A673 (cell line): ENCODE measurements at regions not wholly inside any gene's neighbourhood (a gene's known extent, or its start where the extent isn't known, plus 50 kb on each side); places are given as distances from the start of the nearest gene placed in this dataset.
"Not testable (repeated sequence)": the region's sequence is repeated elsewhere in the genome, so short reads cannot be mapped to it uniquely, and the experiment has no call there.

Source experiments
- BruUV-seq: library from RNA; stranded (reverse); fragments of 400-500 nt; replicated peaks from 2 replicates; lab custom pipeline; 2021; lab: Mats Ljungman, UMichigan
- CTCF ChIA-PET: fragments of 300-600 bp; sonication (Branson Sonifier 250); formaldehyde crosslinking; loops from one replicate; lab custom pipeline; 2022; ENCODE audit warnings: antibody characterized with exemption; lab: Charles Lee
- POLR2A ChIA-PET: fragments of 300-600 bp; sonication (Branson Sonifier 250); formaldehyde crosslinking; loops from one replicate; lab custom pipeline; 2022; ENCODE audit warnings: antibody characterized with exemption; ENCODE audit not compliant: low non-redundant PET; lab: Charles Lee
- DNase-seq: peaks from one replicate; pipeline ENCODE4 v3.0.0-alpha.2; 2015; ENCODE audit warnings: low spot score
- H3K27ac ChIP-seq: fragments of 200-600 bp; sonication (generic); 2 replicates; pipeline ENCODE4 v1.5.1; 2016; ENCODE audit warnings: mixed run types, low read depth, mild to moderate bottlenecking, mixed read lengths, antibody characterized with exemption, low read length; ENCODE audit not compliant: poor library complexity, severe bottlenecking
- H3K27me3 ChIP-seq: fragments of 200-600 bp; sonication (generic); replicated peaks from 2 replicates; pipeline ENCODE4 v1.6.1; 2017; ENCODE audit warnings: mixed run types, low read depth, mild to moderate bottlenecking, mixed read lengths, antibody characterized with exemption, low read length; ENCODE audit not compliant: insufficient read depth, poor library complexity
- H3K36me3 ChIP-seq: fragments of 200-600 bp; sonication (generic); 2 replicates; pipeline ENCODE4 v1.6.1; 2016; ENCODE audit warnings: mixed run types, mild to moderate bottlenecking, mixed read lengths, antibody characterized with exemption, low read length; ENCODE audit not compliant: insufficient read depth, poor library complexity, severe bottlenecking
- H3K4me1 ChIP-seq: fragments of 200-600 bp; sonication (generic); 2 replicates; pipeline ENCODE4 v1.6.1; 2017; ENCODE audit warnings: mixed run types, mild to moderate bottlenecking, mixed read lengths, antibody characterized with exemption, low read length; ENCODE audit not compliant: insufficient read depth, poor library complexity, severe bottlenecking
- H3K4me3 ChIP-seq: fragments of 200-600 bp; sonication (generic); 2 replicates; pipeline ENCODE4 v1.5.1; 2016; ENCODE audit warnings: low read depth, mixed run types, mild to moderate bottlenecking, mixed read lengths, low read length; ENCODE audit not compliant: poor library complexity, severe bottlenecking
- H3K9me3 ChIP-seq: fragments of 200-600 bp; sonication (generic); 2 replicates; pipeline ENCODE4 v1.6.1; 2016; ENCODE audit warnings: mixed run types, low read depth, mild to moderate bottlenecking, mixed read lengths, antibody characterized with exemption, low read length; ENCODE audit not compliant: poor library complexity, severe bottlenecking
- CTCF ChIP-seq: fragments of 300-800, 200-600 bp; sonication (generic); conservative IDR thresholded peaks from 2 replicates; pipeline ENCODE4 v1.5.1; 2017; ENCODE audit warnings: low read depth, mild to moderate bottlenecking, antibody characterized with exemption, low read length, moderate library complexity, mixed read lengths
- EZH2 ChIP-seq: fragments of 200-600 bp; sonication (generic); IDR thresholded peaks from 2 replicates; pipeline ENCODE4 v1.6.1; 2017; ENCODE audit warnings: borderline replicate concordance, low read depth, mild to moderate bottlenecking, mixed read lengths, antibody characterized with exemption, low read length; ENCODE audit not compliant: poor library complexity, severe bottlenecking
- intact Hi-C: fragments of 100-400 bp; cut with micrococcal nuclease; formaldehyde crosslinking; loops from one replicate; pipeline ENCODE4 v1.10.0; 2022; ENCODE audit not compliant: unreplicated experiment

- ChIA-PET POLR2A (no interaction called here), CTCF (no interaction called here)
- TF ChIP-seq CTCF, result no peak
- no peak for TF ChIP-seq EZH2
- intact Hi-C loops, result no loop called here
- H3K4me1 ChIP-seq, result peaks cover 21% of the 10 kb centered on the region
- H3K36me3 ChIP-seq, result no peaks in the 10 kb centered on the region
- no peaks in the 10 kb centered on the region for H3K9me3 ChIP-seq
- no TSS peak for BruUV-seq
- DNase-seq, result no peak
- no peaks in the 10 kb centered on the region for H3K27me3 ChIP-seq
- no peak overlapping the region for H3K4me3 ChIP-seq
- no peak overlapping the region for H3K27ac ChIP-seq
Observed at GRCh38 chr16:64351121-64351520, 770.7 kb downstream of the CDH11 start.

GRCh38 chr16:64346080-64346479, 775.8 kb downstream of the CDH11 start:
- Histone ChIP-seq H3K36me3 (no peaks in the 10 kb centered on the region), H3K27me3 (no peaks in the 10 kb centered on the region), H3K9me3 (no peaks in the 10 kb centered on the region), H3K4me3 (no peak overlapping the region), H3K4me1 (no peaks in the 10 kb centered on the region), H3K27ac (no peak overlapping the region)
- BruUV-seq, result no TSS peak
- TF ChIP-seq EZH2 (no peak), CTCF (no peak)
- intact Hi-C loops, result no loop called here
- POLR2A ChIA-PET, result no interaction called here
- DNase-seq, result no peak
- CTCF ChIA-PET, result no interaction called here

GRCh38 chr16:64345142-64345541, 776.7 kb downstream of the CDH11 start:
- DNase-seq, result no peak
- intact Hi-C loops, result no loop called here
- no peak overlapping the region for H3K27ac ChIP-seq
- H3K36me3 ChIP-seq, result no peaks in the 10 kb centered on the region
- BruUV-seq, result no TSS peak
- H3K27me3 ChIP-seq, result no peaks in the 10 kb centered on the region
- H3K4me1 ChIP-seq, result no peaks in the 10 kb centered on the region
- CTCF ChIA-PET, result no interaction called here
- POLR2A ChIA-PET, result no interaction called here
- TF ChIP-seq CTCF, result no peak
- TF ChIP-seq EZH2, result no peak
- no peaks in the 10 kb centered on the region for H3K9me3 ChIP-seq
- H3K4me3 ChIP-seq, result no peak overlapping the region

- H3K4me1 ChIP-seq, H3K4me3 ChIP-seq, H3K27me3 ChIP-seq, intact Hi-C loops, BruUV-seq, H3K36me3 ChIP-seq, H3K27ac ChIP-seq, H3K9me3 ChIP-seq, POLR2A ChIA-PET, DNase-seq, CTCF ChIA-PET: not testable (repeated sequence)
Observed at GRCh38 chr16:64343820-64344443, 777.9 kb downstream of the CDH11 start.
